ENCODE measurements at regions not wholly inside any gene's neighbourhood (a gene's known extent, or its start where the extent isn't known, plus 50 kb on each side); places are given as distances from the start of the nearest gene placed in this dataset.

- H3K9me3 ChIP-seq (ENCODE audit: control insufficient read depth, low read length): no peaks in the 10 kb centered on the region
- Mint-ChIP-seq H3K4me1 (peaks cover 4% of the 10 kb centered on the region), H3K27me3 (ENCODE audit: insufficient read depth) (no peaks in the 10 kb centered on the region), H3K9me3 (peaks cover 21% of the 10 kb centered on the region), H3K4me3 (no peak overlapping the region), H3K27ac (no peak overlapping the region), H3K36me3 (ENCODE audit: low read depth) (peaks cover 6% of the 10 kb centered on the region)
- no peaks in the 10 kb centered on the region for H3K36me3 ChIP-seq (ENCODE audit: control insufficient read depth, insufficient read depth, low read length)
- no peaks in the 10 kb centered on the region for H3K27me3 ChIP-seq (ENCODE audit: control insufficient read depth, insufficient read depth, low read length, poor library complexity, severe bottlenecking)
- no peak overlapping the region for H3K4me3 ChIP-seq (ENCODE audit: low read length)
- no peak overlapping the region for H3K27ac ChIP-seq (ENCODE audit: low read depth, low read length)
- WGBS, 2 experiments (ENCODE audit: insufficient coverage in 1 of 2, insufficient read length in 1 of 2): 100% methylated on average over 1 of the region's 1 CpG
- no peak for DNase-seq
- H3K9ac ChIP-seq (ENCODE audit: extremely low read depth, low read length, poor library complexity, severe bottlenecking): no peak overlapping the region
- TF ChIP-seq CTCF (conservative IDR thresholded peaks at IDR 0.05): no peak
- H3K4me1 ChIP-seq (ENCODE audit: control insufficient read depth, insufficient read depth, low read length): peaks cover 4% of the 10 kb centered on the region
These were observed 334.5 kb upstream of the CYRIA start for GRCh38 chr2:17000184-17000482.

- no peak overlapping the region for H3K27ac Mint-ChIP-seq
- H3K9me3 Mint-ChIP-seq: peaks cover 21% of the 10 kb centered on the region
- peaks cover 4% of the 10 kb centered on the region for H3K4me1 Mint-ChIP-seq
- Histone ChIP-seq H3K9ac (ENCODE audit: extremely low read depth, low read length, poor library complexity, severe bottlenecking) (no peak overlapping the region), H3K4me3 (ENCODE audit: low read length) (no peak overlapping the region), H3K36me3 (ENCODE audit: control insufficient read depth, insufficient read depth, low read length) (no peaks in the 10 kb centered on the region), H3K27me3 (ENCODE audit: control insufficient read depth, insufficient read depth, low read length, poor library complexity, severe bottlenecking) (no peaks in the 10 kb centered on the region), H3K4me1 (ENCODE audit: control insufficient read depth, insufficient read depth, low read length) (peaks cover 4% of the 10 kb centered on the region), H3K27ac (ENCODE audit: low read depth, low read length) (no peak overlapping the region), H3K9me3 (ENCODE audit: control insufficient read depth, low read length) (no peaks in the 10 kb centered on the region)
- WGBS, 2 experiments (ENCODE audit: insufficient coverage in 1 of 2, insufficient read length in 1 of 2): 86 to 90% methylated on average over 1 to 6 of the region's 6 CpGs
- no peak for TF ChIP-seq CTCF (conservative IDR thresholded peaks at IDR 0.05)
- H3K4me3 Mint-ChIP-seq: no peak overlapping the region
- no peaks in the 10 kb centered on the region for H3K27me3 Mint-ChIP-seq (ENCODE audit: insufficient read depth)
- DNase-seq: no peak
- H3K36me3 Mint-ChIP-seq (ENCODE audit: low read depth): peaks cover 6% of the 10 kb centered on the region
These were observed 333.9 kb upstream of the CYRIA start for GRCh38 chr2:16999347-17000183.

GRCh38 chr2:16978301-16978700, 312.7 kb upstream of the CYRIA start:
- WGBS, 2 experiments (ENCODE audit: insufficient coverage in 1 of 2, insufficient read length in 1 of 2): 94% methylated on average over 1 of the region's 1 CpG; no CpG with 5 or more reads in 1 of the 2 experiments
- no peak overlapping the region for H3K27ac Mint-ChIP-seq
- no peaks in the 10 kb centered on the region for H3K36me3 ChIP-seq (ENCODE audit: control insufficient read depth, insufficient read depth, low read length)

More at GRCh38 chr2:16978301-16978700, 312.7 kb upstream of the CYRIA start:
- DNase-seq: no peak
- TF ChIP-seq CTCF (conservative IDR thresholded peaks at IDR 0.05): no peak
- no peaks in the 10 kb centered on the region for H3K4me1 Mint-ChIP-seq
- no peaks in the 10 kb centered on the region for H3K9me3 Mint-ChIP-seq
- Histone ChIP-seq H3K27me3 (ENCODE audit: control insufficient read depth, insufficient read depth, low read length, poor library complexity, severe bottlenecking) (no peaks in the 10 kb centered on the region), H3K4me3 (ENCODE audit: low read length) (no peak overlapping the region), H3K9ac (ENCODE audit: extremely low read depth, low read length, poor library complexity, severe bottlenecking) (no peak overlapping the region), H3K9me3 (ENCODE audit: control insufficient read depth, low read length) (no peaks in the 10 kb centered on the region), H3K4me1 (ENCODE audit: control insufficient read depth, insufficient read depth, low read length) (no peaks in the 10 kb centered on the region), H3K27ac (ENCODE audit: low read depth, low read length) (no peak overlapping the region)
- no peak overlapping the region for H3K4me3 Mint-ChIP-seq
- no peaks in the 10 kb centered on the region for H3K27me3 Mint-ChIP-seq (ENCODE audit: insufficient read depth)
- H3K36me3 Mint-ChIP-seq (ENCODE audit: low read depth): no peaks in the 10 kb centered on the region

Measured in endodermal cell (in vitro differentiated cells).